ENCODE measurements at regions not wholly inside any gene's neighbourhood (a gene's known extent, or its start where the extent isn't known, plus 50 kb on each side); places are given as distances from the start of the nearest gene placed in this dataset.

DNA sequence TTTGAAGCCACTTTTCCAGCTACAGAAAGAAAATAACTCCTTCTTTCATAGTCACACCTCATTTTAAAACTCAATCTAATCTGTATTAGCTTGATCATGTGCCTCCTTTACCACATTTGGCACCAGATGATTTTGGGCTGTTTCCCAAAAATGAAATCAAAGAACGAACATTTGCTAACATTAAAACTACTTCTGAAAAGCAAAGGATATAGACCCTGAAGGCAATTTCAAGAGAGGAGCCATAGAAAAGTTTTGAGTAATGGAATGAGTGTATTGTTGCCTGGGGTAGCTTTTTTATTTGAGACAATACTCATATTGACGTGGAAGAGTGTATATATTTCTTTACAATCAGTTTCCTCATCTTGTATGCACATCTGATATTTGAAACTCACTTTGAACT, 152.8 kb upstream of the TBL1XR1 start:
- BruUV-seq (replicated peaks), result no TSS peak
- Histone ChIP-seq H3K4me1 (ENCODE audit: insufficient read depth, low read length) (peaks cover 33% of the 10 kb centered on the region), H3K9me3 (ENCODE audit: low read length) (no peaks in the 10 kb centered on the region), H3K27me3 (ENCODE audit: control insufficient read depth in 1 of 2, insufficient read depth in 2 of 2, low read length in 2 of 2) (no peaks in the 10 kb centered on the region), H3K79me2 (ENCODE audit: insufficient read depth, low read length) (no peaks in the 10 kb centered on the region), H3K4me3 (replicated peaks in 1 of 3; ENCODE audit: insufficient read depth in 1 of 3, low read depth in 2 of 3, low read length in 3 of 3) (no peak overlapping the region), H3K36me3 (replicated peaks in 1 of 2; ENCODE audit: control insufficient read depth in 1 of 2, insufficient read depth in 2 of 2, low read length in 2 of 2) (no peaks in the 10 kb centered on the region), H4K20me1 (ENCODE audit: insufficient read depth, low read length) (no peaks in the 10 kb centered on the region), H3K4me2 (ENCODE audit: low read depth, low read length) (no peak overlapping the region), H3K9ac (ENCODE audit: insufficient read depth, low read depth, low read length) (no peak overlapping the region), H3K27ac (ENCODE audit: extremely low read length, insufficient read depth, low read length) (no peak overlapping the region), H2AFZ (ENCODE audit: low read length) (no peak overlapping the region)
- in situ Hi-C loops (cut with HindIII; ENCODE audit: extremely low pct_ligation_motif_present, low pct_unique_long_range_greater_than_20kb), result no loop called here
- ChIA-PET POLR2A (no interaction called here), CTCF (ENCODE audit: low intra/inter-chr PET ratio, low total read pairs) (no interaction called here)
- ATAC-seq (no peak), DNase-seq (ENCODE audit: low spot score) (no peak), FAIRE-seq (no peak)
- WGBS (ENCODE audit: low lambda C conversion rate), result 95% methylated on average over 2 of the region's 2 CpGs
- intact Hi-C loops (cut with micrococcal nuclease; ENCODE audit: unreplicated experiment), result no loop called here
- TF ChIP-seq ZNF816 (CRISPR knock-in tag; IDR thresholded peaks at IDR 0.05; ENCODE audit: borderline replicate concordance) (no peak), ZNF839 (CRISPR knock-in tag; IDR thresholded peaks at IDR 0.05; ENCODE audit: borderline replicate concordance) (no peak), ZFX (CRISPR knock-in tag; IDR thresholded peaks at IDR 0.05; ENCODE audit: low read depth) (no peak), ZNF703 (CRISPR knock-in tag; IDR thresholded peaks at IDR 0.05; ENCODE audit: borderline replicate concordance) (no peak), HNRNPH1 (optimal IDR thresholded peaks at IDR 0.05; ENCODE audit: low read depth, low read length) (no peak), ZNF660 (CRISPR knock-in tag; IDR thresholded peaks at IDR 0.05; ENCODE audit: borderline replicate concordance, low read depth) (no peak), AHDC1 (CRISPR knock-in tag; IDR thresholded peaks at IDR 0.05; ENCODE audit: borderline replicate concordance) (no peak)
